Spleen (tissue), 7 donors: ENCODE measurements at regions not wholly inside any gene's neighbourhood (a gene's known extent, or its start where the extent isn't known, plus 50 kb on each side); places are given as distances from the start of the nearest gene placed in this dataset.

Experiments used
- POLR2A ChIP-seq, 3 donors: fragments of 450-650 bp; IDR thresholded peaks; one replicate each; pipeline ENCODE4 v1.5.1; 2017; ENCODE audit warnings: antibody characterized with exemption in 3 of 3, mild to moderate bottlenecking in 1 of 3
- POLR2AphosphoS5 ChIP-seq, 3 donors: sonication (generic); formaldehyde crosslinking; IDR thresholded peaks; one replicate each; pipeline ENCODE4 v1.5.1; 2017; ENCODE audit warnings: antibody characterized with exemption in 3 of 3
- TF ChIP-seq, protein P1 (sequence below), 11 experiments: fragments of 200-600 bp in 7 of 11; fragments of 450-650 bp in 4 of 11; sonication (generic) in 4 of 11; IDR thresholded peaks in 8 of 11; conservative IDR thresholded peaks in 3 of 11; 1 replicate in 7 of 11; 2 replicates in 4 of 11; pipeline versions ENCODE4 v1.4.0 to v1.8.0; 2016 to 2021; ENCODE audit warnings: antibody characterized with exemption in 11 of 11, inconsistent platforms in 4 of 11, mild to moderate bottlenecking in 1 of 11
- donor health status: DM: no; HTN: no; CAD: no; lungs with moderate emphysema.
- donor health status: DM: no; HTN: no; CAD: no.
- donor health status: DM: no; HTN: no; CAD: no.

DNA sequence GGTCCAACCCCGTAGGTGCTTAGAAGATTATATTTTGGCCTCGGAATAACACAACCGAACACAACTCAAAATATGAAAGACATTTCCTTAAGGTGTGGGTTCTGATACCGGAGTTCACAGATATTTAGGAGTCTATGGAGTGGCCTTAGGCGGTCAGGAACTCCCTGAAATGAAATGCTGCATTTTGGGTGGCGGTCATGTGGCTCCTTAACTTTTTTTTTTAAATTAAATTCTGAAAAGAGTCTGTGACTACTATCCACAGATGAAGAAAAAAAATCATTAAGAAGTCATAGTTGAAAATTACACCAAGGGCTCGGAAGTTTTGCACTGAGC lies 290.9 kb upstream of the NFE2L3 start:
- TF ChIP-seq, protein P1, sequence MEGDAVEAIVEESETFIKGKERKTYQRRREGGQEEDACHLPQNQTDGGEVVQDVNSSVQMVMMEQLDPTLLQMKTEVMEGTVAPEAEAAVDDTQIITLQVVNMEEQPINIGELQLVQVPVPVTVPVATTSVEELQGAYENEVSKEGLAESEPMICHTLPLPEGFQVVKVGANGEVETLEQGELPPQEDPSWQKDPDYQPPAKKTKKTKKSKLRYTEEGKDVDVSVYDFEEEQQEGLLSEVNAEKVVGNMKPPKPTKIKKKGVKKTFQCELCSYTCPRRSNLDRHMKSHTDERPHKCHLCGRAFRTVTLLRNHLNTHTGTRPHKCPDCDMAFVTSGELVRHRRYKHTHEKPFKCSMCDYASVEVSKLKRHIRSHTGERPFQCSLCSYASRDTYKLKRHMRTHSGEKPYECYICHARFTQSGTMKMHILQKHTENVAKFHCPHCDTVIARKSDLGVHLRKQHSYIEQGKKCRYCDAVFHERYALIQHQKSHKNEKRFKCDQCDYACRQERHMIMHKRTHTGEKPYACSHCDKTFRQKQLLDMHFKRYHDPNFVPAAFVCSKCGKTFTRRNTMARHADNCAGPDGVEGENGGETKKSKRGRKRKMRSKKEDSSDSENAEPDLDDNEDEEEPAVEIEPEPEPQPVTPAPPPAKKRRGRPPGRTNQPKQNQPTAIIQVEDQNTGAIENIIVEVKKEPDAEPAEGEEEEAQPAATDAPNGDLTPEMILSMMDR (IDR thresholded peaks at IDR 0.05 in 8 of 11, conservative IDR thresholded peaks at IDR 0.05 in 3 of 11): no peak
- no peak for TF ChIP-seq POLR2AphosphoS5 (IDR thresholded peaks at IDR 0.05)
- TF ChIP-seq POLR2A (IDR thresholded peaks at IDR 0.05): no peak
